Psoas muscle (tissue), 7 donors: ENCODE measurements at regions not wholly inside any gene's neighbourhood (a gene's known extent, or its start where the extent isn't known, plus 50 kb on each side); places are given as distances from the start of the nearest gene placed in this dataset.

Experiments used
- ATAC-seq, 4 donors: fragments of 200-7000 bp; cut with Tn5 transposase; one replicate each; pipeline ENCODE4 v1.9.1; 2020; ENCODE audit warnings: moderate library complexity in 3 of 4, mild to moderate bottlenecking in 2 of 4
- DNase-seq, 2 donors: peaks; one replicate each; pipeline ENCODE4 v3.0.0-alpha.2; 2020
- H3K27ac ChIP-seq: fragments of 200-600 bp; one replicate; pipeline ENCODE4 v1.8.0; 2022
- H3K27me3 ChIP-seq, 3 donors: fragments of 200-600 bp in 1 of 3; one replicate each; pipeline versions ENCODE4 v1.6.1 to v1.8.0; 2013 to 2022; ENCODE audit warnings: low read length in 2 of 3, mild to moderate bottlenecking in 2 of 3, moderate library complexity in 1 of 3; ENCODE audit not compliant: insufficient read depth in 3 of 3
- H3K36me3 ChIP-seq, 2 donors: fragments of 200-600 bp in 1 of 2; one replicate each; pipeline versions ENCODE4 v1.6.1 to v1.8.0; 2013 to 2022; ENCODE audit warnings: low read depth in 1 of 2, mild to moderate bottlenecking in 1 of 2, moderate library complexity in 1 of 2; ENCODE audit not compliant: insufficient read depth in 1 of 2
- H3K4me1 ChIP-seq: fragments of 200-600 bp; one replicate; pipeline ENCODE4 v1.8.0; 2022
- H3K4me3 ChIP-seq: fragments of 200-600 bp; one replicate; pipeline ENCODE4 v1.8.0; 2022; ENCODE audit warnings: mild to moderate bottlenecking
- H3K9me3 ChIP-seq: fragments of 200-600 bp; one replicate; pipeline ENCODE4 v1.8.0; 2022
- WGBS, 3 donors: extraction: QIAGEN DNeasy Blood & Tissue Kit; methylation state at CpG; one replicate each; pipeline versions ENCODE4 v1.1.6 to v1.1.7; 2013; 5-methylcytosine and 5-hydroxymethylcytosine counted together
- intact Hi-C, 2 donors: fragments of 100-400 bp; cut with DNase I; formaldehyde crosslinking; loops; one replicate each; pipeline versions ENCODE4 v1.11.0 to v1.14.2; 2022
- TF ChIP-seq, protein P1 (sequence below): fragments of 200-600 bp; IDR thresholded peaks from one replicate; pipeline ENCODE4 v1.8.0; 2022; ENCODE audit warnings: antibody characterized with exemption
- donor health status: healthy with polysubstance abuse.
- donor health status: DM: no; HTN: no; CAD: no; lungs with moderate emphysema.
- donor health status: Bipolar disorder and iron deficiency.
- donor health status: healthy.
- donor health status: DM: yes; HTN: yes; CAD: no.
- donor health status: DM: no; HTN: no; CAD: no.
- donor health status: DM: yes; HTN: yes; CAD: no.

DNA sequence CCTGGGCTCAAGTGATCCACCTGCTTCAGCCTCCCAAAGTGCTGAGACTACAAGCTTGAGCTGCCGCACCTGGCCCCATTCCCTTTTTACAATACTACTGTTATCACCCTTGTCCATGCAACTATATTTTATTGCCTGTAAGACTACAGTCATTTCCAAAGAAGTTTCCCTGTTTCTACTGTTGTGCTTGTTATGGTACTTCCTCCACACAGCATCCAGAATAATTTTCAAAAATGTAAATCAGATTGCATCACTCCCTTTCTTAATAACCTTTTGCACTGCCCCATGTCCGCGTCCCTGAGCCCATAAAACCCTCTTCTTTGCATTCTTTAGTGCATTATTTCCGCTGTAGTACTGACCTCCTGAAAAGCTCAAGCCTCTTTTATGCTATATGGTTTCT is 128.9 kb upstream of the AKIRIN2 start:
- Histone ChIP-seq H3K4me1 (no peaks in the 10 kb centered on the region), H3K36me3 (no peaks in the 10 kb centered on the region), H3K27me3 (no peaks in the 10 kb centered on the region), H3K27ac (no peak overlapping the region), H3K9me3 (no peaks in the 10 kb centered on the region), H3K4me3 (no peak overlapping the region)
- DNase-seq (no peak), ATAC-seq (no peak)
- WGBS, 3 donors: 70 to 79% (median 70%) methylated on average over 4 of the region's 4 CpGs
- intact Hi-C loops: loop anchor here in 1 of 2 donors (10.0 kb wide), 1 partner anchor 114 kb away; no protein-coding TSS in a partner anchor
- TF ChIP-seq, protein P1, sequence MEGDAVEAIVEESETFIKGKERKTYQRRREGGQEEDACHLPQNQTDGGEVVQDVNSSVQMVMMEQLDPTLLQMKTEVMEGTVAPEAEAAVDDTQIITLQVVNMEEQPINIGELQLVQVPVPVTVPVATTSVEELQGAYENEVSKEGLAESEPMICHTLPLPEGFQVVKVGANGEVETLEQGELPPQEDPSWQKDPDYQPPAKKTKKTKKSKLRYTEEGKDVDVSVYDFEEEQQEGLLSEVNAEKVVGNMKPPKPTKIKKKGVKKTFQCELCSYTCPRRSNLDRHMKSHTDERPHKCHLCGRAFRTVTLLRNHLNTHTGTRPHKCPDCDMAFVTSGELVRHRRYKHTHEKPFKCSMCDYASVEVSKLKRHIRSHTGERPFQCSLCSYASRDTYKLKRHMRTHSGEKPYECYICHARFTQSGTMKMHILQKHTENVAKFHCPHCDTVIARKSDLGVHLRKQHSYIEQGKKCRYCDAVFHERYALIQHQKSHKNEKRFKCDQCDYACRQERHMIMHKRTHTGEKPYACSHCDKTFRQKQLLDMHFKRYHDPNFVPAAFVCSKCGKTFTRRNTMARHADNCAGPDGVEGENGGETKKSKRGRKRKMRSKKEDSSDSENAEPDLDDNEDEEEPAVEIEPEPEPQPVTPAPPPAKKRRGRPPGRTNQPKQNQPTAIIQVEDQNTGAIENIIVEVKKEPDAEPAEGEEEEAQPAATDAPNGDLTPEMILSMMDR: no peak

DNA sequence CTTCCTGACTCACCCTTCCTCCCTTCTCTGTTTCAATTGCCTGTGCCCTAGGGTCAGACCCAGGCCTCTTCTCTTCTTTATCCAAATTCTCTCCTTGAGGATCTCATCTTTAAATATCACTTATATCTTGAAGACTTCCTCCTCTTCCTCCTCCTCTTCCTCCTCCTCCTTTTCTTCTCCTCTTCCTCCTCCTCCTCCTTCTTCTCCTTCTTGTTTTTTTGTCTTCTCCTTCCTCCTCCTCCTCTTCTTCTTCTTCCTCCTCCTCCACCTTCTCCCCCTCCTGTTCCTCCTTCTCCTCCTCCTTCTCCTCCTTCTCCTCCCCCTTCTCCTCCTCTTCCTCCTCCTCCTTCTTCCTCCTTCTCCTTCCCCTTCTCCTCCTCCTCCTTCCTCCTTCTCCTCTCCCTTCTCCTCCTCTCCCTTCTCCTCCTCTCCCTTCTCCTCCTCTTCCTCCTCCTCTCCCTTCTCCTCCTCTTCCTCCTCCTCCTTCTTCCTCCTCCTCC is 127.6 kb upstream of the AKIRIN2 start:
- TF ChIP-seq, protein P1: no peak

DNA sequence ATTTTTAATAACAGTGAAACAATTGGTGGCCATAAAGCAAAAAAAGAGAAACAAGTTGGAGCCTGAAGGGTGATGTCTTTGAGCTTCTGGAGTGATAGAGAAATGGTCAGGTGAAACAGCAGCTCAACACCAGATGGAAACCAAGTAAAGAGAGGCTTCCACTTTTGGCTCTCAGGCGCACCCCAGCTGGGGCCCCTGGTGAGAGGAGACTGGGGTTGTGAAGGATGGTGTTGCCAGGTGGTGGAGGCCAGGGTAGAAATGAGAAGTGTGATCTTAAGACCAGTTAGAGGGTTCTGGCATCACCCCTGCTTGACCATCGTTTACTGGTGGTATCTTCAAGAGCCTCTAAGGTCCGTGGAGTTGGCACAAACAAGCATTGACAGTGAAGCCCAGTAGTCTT is 126.0 kb upstream of the AKIRIN2 start:
- intact Hi-C loops: no loop called here
- no peaks in the 10 kb centered on the region for H3K4me1 ChIP-seq
- H3K9me3 ChIP-seq: no peaks in the 10 kb centered on the region
- 90 to 100% (median 95%) methylated on average over 3 of the region's 3 CpGs for WGBS, 3 donors
- H3K27ac ChIP-seq: no peak overlapping the region
- TF ChIP-seq, protein P1: no peak
- H3K27me3 ChIP-seq: no peaks in the 10 kb centered on the region
- ATAC-seq (no peak), DNase-seq (no peak)
- H3K36me3 ChIP-seq: no peaks in the 10 kb centered on the region
- no peak overlapping the region for H3K4me3 ChIP-seq

More for the DNA sequence above, 127.6 kb upstream of the AKIRIN2 start:
- H3K4me1 ChIP-seq: no peaks in the 10 kb centered on the region
- H3K27ac ChIP-seq: no peak overlapping the region
- no peaks in the 10 kb centered on the region for H3K9me3 ChIP-seq
- no peaks in the 10 kb centered on the region for H3K27me3 ChIP-seq
- H3K4me3 ChIP-seq: no peak overlapping the region
- intact Hi-C loops: loop anchor here in 1 of 2 donors (10.0 kb wide), 1 partner anchor 115 kb away; no protein-coding TSS in a partner anchor
- ATAC-seq (no peak), DNase-seq (no peak)
- no peaks in the 10 kb centered on the region for H3K36me3 ChIP-seq

DNA sequence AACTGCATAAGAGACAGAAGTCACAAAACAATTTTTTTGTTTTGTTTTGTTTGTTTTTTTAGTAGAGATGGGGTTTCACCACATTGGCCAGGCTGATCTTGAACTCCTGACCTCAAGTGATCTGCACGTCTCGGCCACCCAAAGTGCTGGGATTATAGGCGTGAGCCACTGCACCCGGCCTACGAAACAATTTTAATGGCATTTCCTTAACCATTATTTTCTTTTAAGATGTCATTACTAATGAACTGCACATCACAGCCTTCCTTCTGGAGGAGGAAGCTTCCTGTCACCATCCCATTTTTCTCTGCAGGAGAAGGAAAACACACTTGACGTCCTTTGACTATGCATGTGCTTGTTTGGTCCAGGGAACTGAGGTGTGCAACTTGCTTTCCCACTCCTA is 125.3 kb upstream of the AKIRIN2 start:
- no peak for ATAC-seq
- H3K4me1 ChIP-seq: no peaks in the 10 kb centered on the region

More for the DNA sequence above, 125.3 kb upstream of the AKIRIN2 start:
- DNase-seq: no peak
- Histone ChIP-seq H3K4me3 (no peak overlapping the region), H3K9me3 (no peaks in the 10 kb centered on the region), H3K27ac (no peak overlapping the region), H3K36me3 (no peaks in the 10 kb centered on the region), H3K27me3 (no peaks in the 10 kb centered on the region)
- WGBS, 3 donors: 53 to 56% (median 56%) methylated on average over 6 of the region's 6 CpGs
- intact Hi-C loops: no loop called here
- TF ChIP-seq, protein P1: no peak
